Muscle layer of duodenum (tissue), 2 donors: ENCODE measurements at regions not wholly inside any gene's neighbourhood (a gene's known extent, or its start where the extent isn't known, plus 50 kb on each side); places are given as distances from the start of the nearest gene placed in this dataset.

Experiments used
- H3K27ac ChIP-seq: one replicate; pipeline ENCODE4 v1.7.0; 2013; ENCODE audit warnings: mild to moderate bottlenecking, low read length
- H3K27me3 ChIP-seq: one replicate; pipeline ENCODE4 v1.7.0; 2013; ENCODE audit warnings: low read depth, mild to moderate bottlenecking, control low read depth, low read length
- H3K36me3 ChIP-seq, 2 donors: one replicate each; pipeline ENCODE4 v1.7.0; 2013; ENCODE audit warnings: low read length in 2 of 2, control low read depth in 1 of 2, mild to moderate bottlenecking in 1 of 2; ENCODE audit not compliant: insufficient read depth in 2 of 2, control insufficient read depth in 1 of 2
- H3K4me1 ChIP-seq, 2 donors: one replicate each; pipeline ENCODE4 v1.7.0; 2013; ENCODE audit warnings: low read length in 2 of 2, mild to moderate bottlenecking in 2 of 2, control low read depth in 1 of 2, moderate library complexity in 1 of 2; ENCODE audit not compliant: insufficient read depth in 2 of 2, control insufficient read depth in 1 of 2
- H3K4me3 ChIP-seq, 2 donors: one replicate each; pipeline ENCODE4 v1.7.0; 2013; ENCODE audit warnings: low read length in 2 of 2, low read depth in 1 of 2, mild to moderate bottlenecking in 1 of 2
- H3K9me3 ChIP-seq, 2 donors: one replicate each; pipeline ENCODE4 v1.7.0; 2013; ENCODE audit warnings: low read length in 2 of 2, control low read depth in 1 of 2, mild to moderate bottlenecking in 1 of 2; ENCODE audit not compliant: control insufficient read depth in 1 of 2
- donor health status: healthy.

GRCh38 chr7:17462131-17462631 is 163.7 kb downstream of the AHR start:
- H3K27ac ChIP-seq = no peak overlapping the region
- H3K9me3 ChIP-seq = peaks cover 0 to 8% of the 10 kb centered on the region in 2 donors
- no peak overlapping the region for H3K4me3 ChIP-seq
- no peaks in the 10 kb centered on the region for H3K27me3 ChIP-seq
- H3K36me3 ChIP-seq = no peaks in the 10 kb centered on the region
- H3K4me1 ChIP-seq = no peaks in the 10 kb centered on the region

- peaks cover 0 to 6% of the 10 kb centered on the region in 2 donors for H3K9me3 ChIP-seq
- H3K36me3 ChIP-seq = no peaks in the 10 kb centered on the region
- no peak overlapping the region for H3K27ac ChIP-seq
- H3K4me1 ChIP-seq = no peaks in the 10 kb centered on the region
- no peaks in the 10 kb centered on the region for H3K27me3 ChIP-seq
- no peak overlapping the region for H3K4me3 ChIP-seq
These were observed 165.1 kb downstream of the AHR start for GRCh38 chr7:17463511-17464085.

GRCh38 chr7:17466216-17466615 is 167.8 kb downstream of the AHR start:
- no peak overlapping the region for H3K4me3 ChIP-seq
- no peaks in the 10 kb centered on the region for H3K36me3 ChIP-seq
- no peak overlapping the region for H3K27ac ChIP-seq

GRCh38 chr7:17467386-17467945 is 169.0 kb downstream of the AHR start:
- Histone ChIP-seq H3K9me3 (no peaks in the 10 kb centered on the region), H3K4me3 (no peak overlapping the region), H3K27me3 (no peaks in the 10 kb centered on the region), H3K4me1 (no peaks in the 10 kb centered on the region), H3K36me3 (no peaks in the 10 kb centered on the region), H3K27ac (no peak overlapping the region)

More at GRCh38 chr7:17466216-17466615, 167.8 kb downstream of the AHR start:
- no peaks in the 10 kb centered on the region for H3K4me1 ChIP-seq
- no peaks in the 10 kb centered on the region for H3K27me3 ChIP-seq
- no peaks in the 10 kb centered on the region for H3K9me3 ChIP-seq

GRCh38 chr7:17471325-17471724 is 172.9 kb downstream of the AHR start:
- H3K27ac ChIP-seq = no peak overlapping the region
- H3K4me3 ChIP-seq = no peak overlapping the region

GRCh38 chr7:17472518-17472917 is 174.1 kb downstream of the AHR start:
- Histone ChIP-seq H3K36me3 (no peaks in the 10 kb centered on the region), H3K4me1 (no peaks in the 10 kb centered on the region), H3K4me3 (no peak overlapping the region)

More at GRCh38 chr7:17471325-17471724, 172.9 kb downstream of the AHR start:
- H3K36me3 ChIP-seq = no peaks in the 10 kb centered on the region
- no peaks in the 10 kb centered on the region for H3K4me1 ChIP-seq
- no peaks in the 10 kb centered on the region for H3K9me3 ChIP-seq
- no peaks in the 10 kb centered on the region for H3K27me3 ChIP-seq

GRCh38 chr7:17472939-17473338 is 174.5 kb downstream of the AHR start:
- H3K4me3 ChIP-seq = no peak overlapping the region
- no peaks in the 10 kb centered on the region for H3K4me1 ChIP-seq
- H3K27me3 ChIP-seq = no peaks in the 10 kb centered on the region
- no peaks in the 10 kb centered on the region for H3K9me3 ChIP-seq
- no peak overlapping the region for H3K27ac ChIP-seq
- no peaks in the 10 kb centered on the region for H3K36me3 ChIP-seq

More at GRCh38 chr7:17472518-17472917, 174.1 kb downstream of the AHR start:
- H3K9me3 ChIP-seq = no peaks in the 10 kb centered on the region
- no peaks in the 10 kb centered on the region for H3K27me3 ChIP-seq
- H3K27ac ChIP-seq = no peak overlapping the region

GRCh38 chr7:17474724-17475344 is 176.4 kb downstream of the AHR start:
- no peaks in the 10 kb centered on the region for H3K27me3 ChIP-seq
- no peak overlapping the region for H3K27ac ChIP-seq
- no peaks in the 10 kb centered on the region for H3K9me3 ChIP-seq
- no peak overlapping the region for H3K4me3 ChIP-seq
- no peaks in the 10 kb centered on the region for H3K36me3 ChIP-seq
- no peaks in the 10 kb centered on the region for H3K4me1 ChIP-seq

- no peaks in the 10 kb centered on the region for H3K9me3 ChIP-seq
- no peaks in the 10 kb centered on the region for H3K4me1 ChIP-seq
- H3K4me3 ChIP-seq = no peak overlapping the region
- H3K36me3 ChIP-seq = no peaks in the 10 kb centered on the region
- H3K27ac ChIP-seq = no peak overlapping the region
- no peaks in the 10 kb centered on the region for H3K27me3 ChIP-seq
These were observed 178.7 kb downstream of the AHR start for GRCh38 chr7:17477182-17477581.

- Histone ChIP-seq H3K9me3 (no peaks in the 10 kb centered on the region), H3K27ac (no peak overlapping the region), H3K27me3 (no peaks in the 10 kb centered on the region), H3K36me3 (no peaks in the 10 kb centered on the region), H3K4me3 (no peak overlapping the region), H3K4me1 (no peaks in the 10 kb centered on the region)
These were observed 182.7 kb downstream of the AHR start for GRCh38 chr7:17481118-17481517.

- Histone ChIP-seq H3K27me3 (no peaks in the 10 kb centered on the region), H3K4me3 (no peak overlapping the region), H3K4me1 (no peaks in the 10 kb centered on the region), H3K9me3 (no peaks in the 10 kb centered on the region), H3K27ac (no peak overlapping the region), H3K36me3 (no peaks in the 10 kb centered on the region)
These were observed 186.9 kb downstream of the AHR start for GRCh38 chr7:17485368-17485767.
